GM12878 (cell line): ENCODE measurements at regions not wholly inside any gene's neighbourhood (a gene's known extent, or its start where the extent isn't known, plus 50 kb on each side); places are given as distances from the start of the nearest gene placed in this dataset.

Experiments
- IKZF2 ChIP-seq, 2 experiments: fragments of 450-650 bp; IDR thresholded peaks; 2 replicates each; pipeline ENCODE4 v1.6.1; 2017; ENCODE audit warnings: mild to moderate bottlenecking in 2 of 2, moderate library complexity in 2 of 2
- KDM1A ChIP-seq: fragments of 200-600 bp; sonication (generic); IDR thresholded peaks from 2 replicates; pipeline ENCODE4 v1.6.1; 2016; ENCODE audit warnings: borderline replicate concordance
- NFYB ChIP-seq: IDR thresholded peaks from 2 replicates; pipeline ENCODE4 v1.6.1; 2011; ENCODE audit warnings: low read depth, mild to moderate bottlenecking, low read length, improper control_type of control experiment, moderate library complexity; ENCODE audit not compliant: insufficient read depth
- NR2C2 ChIP-seq: IDR thresholded peaks from 2 replicates; pipeline ENCODE4 v1.6.1; 2011; ENCODE audit warnings: borderline replicate concordance, low read depth; ENCODE audit not compliant: control insufficient read depth, insufficient read length
- RBBP5 ChIP-seq: fragments of 200-600 bp; sonication (generic); conservative IDR thresholded peaks from 2 replicates; pipeline ENCODE4 v1.6.1; 2016
- SUPT20H ChIP-seq: IDR thresholded peaks from 2 replicates; pipeline ENCODE4 v1.6.1; 2011; ENCODE audit warnings: low read depth, mild to moderate bottlenecking, low read length, moderate library complexity, borderline replicate concordance; ENCODE audit not compliant: control insufficient read depth
- TARDBP ChIP-seq: IDR thresholded peaks from 2 replicates; pipeline ENCODE4 v1.6.1; 2016; ENCODE audit warnings: borderline replicate concordance
- ZNF217 ChIP-seq: fragments of 450-650 bp; IDR thresholded peaks from 2 replicates; pipeline ENCODE4 v1.6.1; 2017; ENCODE audit warnings: antibody characterized with exemption, mild to moderate bottlenecking
- TF ChIP-seq, protein P1 (sequence below): fragments of 450-650 bp; IDR thresholded peaks from 2 replicates; pipeline ENCODE4 v1.6.1; 2017; ENCODE audit warnings: mild to moderate bottlenecking, moderate library complexity

DNA sequence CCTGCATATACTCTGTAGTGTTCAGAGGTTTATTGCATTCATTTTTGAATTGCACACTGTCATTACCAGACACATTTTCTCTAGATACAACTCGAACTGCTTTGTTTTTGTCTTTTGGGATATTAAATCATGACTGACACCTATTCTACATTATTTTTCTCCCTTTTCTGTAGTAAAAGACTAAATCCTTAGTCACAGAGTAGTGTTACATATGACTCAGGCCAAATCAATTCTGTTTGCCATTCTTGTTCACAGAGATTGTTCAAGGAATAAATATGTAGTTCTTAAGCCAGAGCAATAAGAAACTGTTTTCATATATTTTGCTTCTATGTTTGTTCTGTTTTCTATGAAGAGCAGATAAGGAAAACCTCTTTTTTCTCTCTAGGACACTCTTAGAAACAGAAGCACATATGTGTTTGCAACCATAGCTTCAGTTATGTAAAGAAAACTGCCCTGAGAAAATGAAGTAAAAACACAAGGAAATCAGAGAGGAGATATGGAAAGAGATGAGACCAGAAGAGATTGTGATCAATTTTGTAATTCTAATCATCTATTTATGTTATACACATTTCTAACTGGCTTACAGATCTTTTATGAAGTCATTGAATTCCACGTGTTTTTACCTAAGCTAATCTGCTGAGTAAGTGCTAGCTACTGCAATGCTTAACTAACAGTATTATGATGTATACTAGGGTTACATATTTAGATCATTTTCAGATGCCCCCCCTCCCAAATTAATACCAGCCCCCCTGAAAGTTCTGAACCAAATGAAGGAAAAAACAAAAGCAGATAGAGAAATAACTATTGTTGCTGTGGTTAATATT lies 1995.6 kb upstream of the CDH6 start (continued):
- TF ChIP-seq RBBP5 (no peak), TARDBP (no peak), SUPT20H (no peak), ZNF217 (no peak), KDM1A (no peak), IKZF2 (IDR thresholded peaks at IDR 0.05) (no peak), NR2C2 (no peak), NFYB (no peak)
- TF ChIP-seq, protein P1, sequence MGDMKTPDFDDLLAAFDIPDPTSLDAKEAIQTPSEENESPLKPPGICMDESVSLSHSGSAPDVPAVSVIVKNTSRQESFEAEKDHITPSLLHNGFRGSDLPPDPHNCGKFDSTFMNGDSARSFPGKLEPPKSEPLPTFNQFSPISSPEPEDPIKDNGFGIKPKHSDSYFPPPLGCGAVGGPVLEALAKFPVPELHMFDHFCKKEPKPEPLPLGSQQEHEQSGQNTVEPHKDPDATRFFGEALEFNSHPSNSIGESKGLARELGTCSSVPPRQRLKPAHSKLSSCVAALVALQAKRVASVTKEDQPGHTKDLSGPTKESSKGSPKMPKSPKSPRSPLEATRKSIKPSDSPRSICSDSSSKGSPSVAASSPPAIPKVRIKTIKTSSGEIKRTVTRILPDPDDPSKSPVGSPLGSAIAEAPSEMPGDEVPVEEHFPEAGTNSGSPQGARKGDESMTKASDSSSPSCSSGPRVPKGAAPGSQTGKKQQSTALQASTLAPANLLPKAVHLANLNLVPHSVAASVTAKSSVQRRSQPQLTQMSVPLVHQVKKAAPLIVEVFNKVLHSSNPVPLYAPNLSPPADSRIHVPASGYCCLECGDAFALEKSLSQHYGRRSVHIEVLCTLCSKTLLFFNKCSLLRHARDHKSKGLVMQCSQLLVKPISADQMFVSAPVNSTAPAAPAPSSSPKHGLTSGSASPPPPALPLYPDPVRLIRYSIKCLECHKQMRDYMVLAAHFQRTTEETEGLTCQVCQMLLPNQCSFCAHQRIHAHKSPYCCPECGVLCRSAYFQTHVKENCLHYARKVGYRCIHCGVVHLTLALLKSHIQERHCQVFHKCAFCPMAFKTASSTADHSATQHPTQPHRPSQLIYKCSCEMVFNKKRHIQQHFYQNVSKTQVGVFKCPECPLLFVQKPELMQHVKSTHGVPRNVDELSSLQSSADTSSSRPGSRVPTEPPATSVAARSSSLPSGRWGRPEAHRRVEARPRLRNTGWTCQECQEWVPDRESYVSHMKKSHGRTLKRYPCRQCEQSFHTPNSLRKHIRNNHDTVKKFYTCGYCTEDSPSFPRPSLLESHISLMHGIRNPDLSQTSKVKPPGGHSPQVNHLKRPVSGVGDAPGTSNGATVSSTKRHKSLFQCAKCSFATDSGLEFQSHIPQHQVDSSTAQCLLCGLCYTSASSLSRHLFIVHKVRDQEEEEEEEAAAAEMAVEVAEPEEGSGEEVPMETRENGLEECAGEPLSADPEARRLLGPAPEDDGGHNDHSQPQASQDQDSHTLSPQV = no peak
